MM.1S (cell line): ENCODE measurements at regions not wholly inside any gene's neighbourhood (a gene's known extent, or its start where the extent isn't known, plus 50 kb on each side); places are given as distances from the start of the nearest gene placed in this dataset.

ENCODE experiments used
- EZH2phosphoT487 ChIP-seq: fragments of 300-600 bp; sonication (generic); IDR thresholded peaks from 2 replicates; pipeline ENCODE4 v1.6.1; 2018; ENCODE audit warnings: antibody characterized with exemption, low read length
- TF ChIP-seq, protein P1 (sequence below): fragments of 300-600 bp; sonication (generic); IDR thresholded peaks from 2 replicates; pipeline ENCODE4 v1.5.1; 2016; ENCODE audit warnings: antibody characterized with exemption, low read length, mixed read lengths

DNA sequence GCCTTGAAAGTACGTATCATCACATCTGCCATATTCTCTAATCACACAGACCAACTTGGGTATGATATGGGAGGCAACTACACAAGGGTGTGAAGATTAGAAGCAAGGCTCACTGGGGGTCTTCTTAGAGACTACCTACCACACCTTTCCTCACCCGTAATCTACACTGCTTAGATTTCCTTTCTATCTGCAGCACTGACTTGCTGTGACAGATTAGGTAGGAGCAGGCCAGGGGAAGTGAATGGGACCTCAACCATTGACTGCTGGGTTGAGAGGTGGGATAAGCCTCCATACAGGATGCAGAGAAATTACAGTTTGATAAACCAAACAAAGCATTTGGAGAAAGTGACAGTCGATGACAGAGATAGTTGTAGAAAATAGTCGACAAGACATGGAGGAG is 119.0 kb upstream of the SERPINE2 start:
- TF ChIP-seq, protein P1, sequence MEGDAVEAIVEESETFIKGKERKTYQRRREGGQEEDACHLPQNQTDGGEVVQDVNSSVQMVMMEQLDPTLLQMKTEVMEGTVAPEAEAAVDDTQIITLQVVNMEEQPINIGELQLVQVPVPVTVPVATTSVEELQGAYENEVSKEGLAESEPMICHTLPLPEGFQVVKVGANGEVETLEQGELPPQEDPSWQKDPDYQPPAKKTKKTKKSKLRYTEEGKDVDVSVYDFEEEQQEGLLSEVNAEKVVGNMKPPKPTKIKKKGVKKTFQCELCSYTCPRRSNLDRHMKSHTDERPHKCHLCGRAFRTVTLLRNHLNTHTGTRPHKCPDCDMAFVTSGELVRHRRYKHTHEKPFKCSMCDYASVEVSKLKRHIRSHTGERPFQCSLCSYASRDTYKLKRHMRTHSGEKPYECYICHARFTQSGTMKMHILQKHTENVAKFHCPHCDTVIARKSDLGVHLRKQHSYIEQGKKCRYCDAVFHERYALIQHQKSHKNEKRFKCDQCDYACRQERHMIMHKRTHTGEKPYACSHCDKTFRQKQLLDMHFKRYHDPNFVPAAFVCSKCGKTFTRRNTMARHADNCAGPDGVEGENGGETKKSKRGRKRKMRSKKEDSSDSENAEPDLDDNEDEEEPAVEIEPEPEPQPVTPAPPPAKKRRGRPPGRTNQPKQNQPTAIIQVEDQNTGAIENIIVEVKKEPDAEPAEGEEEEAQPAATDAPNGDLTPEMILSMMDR = no peak
- no peak for TF ChIP-seq EZH2phosphoT487
